ENCODE measurements at regions not wholly inside any gene's neighbourhood (a gene's known extent, or its start where the extent isn't known, plus 50 kb on each side); places are given as distances from the start of the nearest gene placed in this dataset.

DNA sequence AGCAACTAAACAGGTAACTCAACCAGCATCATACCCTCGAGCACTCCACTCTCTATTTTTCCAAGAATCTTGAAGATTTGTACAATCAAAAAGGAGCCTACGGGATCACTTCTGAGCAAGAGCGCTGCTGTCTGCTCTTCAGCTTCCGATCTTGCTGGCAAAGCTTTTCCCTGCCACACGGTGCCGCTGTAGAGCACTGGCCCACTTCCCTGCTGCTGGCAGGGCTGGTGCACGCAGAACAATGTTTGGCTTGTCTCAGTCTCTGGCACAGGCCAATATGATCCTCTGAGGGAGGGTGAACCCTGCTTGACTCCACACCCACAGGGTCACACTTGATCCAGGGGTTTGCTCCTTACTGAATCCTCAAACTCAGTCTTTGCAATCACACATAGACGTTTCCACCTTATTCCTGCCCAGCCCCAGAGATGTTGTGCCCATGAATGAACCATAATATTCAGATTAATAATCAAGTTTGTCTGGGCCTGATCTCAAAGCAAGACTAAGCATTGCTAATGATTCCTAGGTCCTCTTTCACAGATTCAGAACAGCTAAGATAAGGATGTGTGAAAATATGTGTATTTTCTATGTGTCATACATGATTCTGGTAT is 536.6 kb downstream of the SOX6 start:
- ChIA-PET POLR2A (no interaction called here), CTCF (ENCODE audit: low intra/inter-chr PET ratio) (interaction anchor here (1.2 kb wide), 1 partner anchor 170 kb away, joined by 3 read pairs; no protein-coding TSS in a partner anchor)
- Histone ChIP-seq H3K9ac (ENCODE audit: insufficient read depth in 1 of 2, low read depth in 2 of 2, low read length in 2 of 2) (no peak overlapping the region), H3K4me3 (no peak overlapping the region), H3K27ac (ENCODE audit: extremely low read depth, low read depth, low read length) (no peak overlapping the region), H3K9me3 (replicated peaks; ENCODE audit: control insufficient read depth, insufficient read depth, low read depth, low read length) (no peaks in the 10 kb centered on the region), H3K9me1 (ENCODE audit: control insufficient read depth, insufficient read depth, low read length) (no peaks in the 10 kb centered on the region), H3K27me3 (ENCODE audit: control insufficient read depth in 2 of 2, insufficient read depth in 2 of 2, low read length in 2 of 2) (peaks cover 0 to under 1% of the 10 kb centered on the region in 2 experiments; a peak in 2 of 5 replicates), H3K4me1 (replicated peaks in 1 of 2; ENCODE audit: control insufficient read depth in 2 of 2, insufficient read depth in 2 of 2, low read length in 2 of 2) (no peaks in the 10 kb centered on the region), H3K4me2 (ENCODE audit: insufficient read depth, low read length) (no peak overlapping the region), H4K20me1 (replicated peaks; ENCODE audit: control insufficient read depth, insufficient read depth, low read length) (no peaks in the 10 kb centered on the region), H3K79me2 (ENCODE audit: control insufficient read depth, insufficient read depth, low read length) (no peaks in the 10 kb centered on the region), H3K36me3 (ENCODE audit: control insufficient read depth, insufficient read depth, low read length) (no peaks in the 10 kb centered on the region), H2AFZ (ENCODE audit: low read depth, low read length) (0 out of 2 replicates have a peak overlapping the region, but pooled peaks have one; percentile 25)
- WGBS (ENCODE audit: insufficient coverage, low coverage, missing lambda C conversion rate): 4% methylated on average over 8 of the region's 8 CpGs
- DNase-seq (ENCODE audit: extremely low read depth in 1 of 4, low spot score in 3 of 4) (peak; percentile 58 to 66 (median 61)), FAIRE-seq (peak; percentile 88), ATAC-seq (peak; percentile 95)
- intact Hi-C loops (cut with micrococcal nuclease): loop anchor here (2.0 to 10.0 kb wide), 2 partner anchors 165 to 493 kb away; no protein-coding TSS in a partner anchor
- no TSS peak for BruUV-seq (replicated peaks)
- in situ Hi-C loops (cut with MboI): no loop called here
- TF ChIP-seq, protein P1, sequence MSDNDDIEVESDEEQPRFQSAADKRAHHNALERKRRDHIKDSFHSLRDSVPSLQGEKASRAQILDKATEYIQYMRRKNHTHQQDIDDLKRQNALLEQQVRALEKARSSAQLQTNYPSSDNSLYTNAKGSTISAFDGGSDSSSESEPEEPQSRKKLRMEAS (CRISPR knock-in tag; IDR thresholded peaks at IDR 0.05): no peak
- TF ChIP-seq TBL1XR1 (IDR thresholded peaks at IDR 0.05; ENCODE audit: low read length in 2 of 2): no peak
- no peak for TF ChIP-seq SIN3A (IDR thresholded peaks at IDR 0.05; ENCODE audit: borderline replicate concordance in 2 of 2, control insufficient read depth in 1 of 2, low read depth in 2 of 2, low read length in 2 of 2)
- TF ChIP-seq TEAD2 (tag; IDR thresholded peaks at IDR 0.05): no peak
- no peak for TF ChIP-seq FIP1L1 (IDR thresholded peaks at IDR 0.05; ENCODE audit: low read depth, low read length, poor library complexity, severe bottlenecking)
- TF ChIP-seq SFPQ (IDR thresholded peaks at IDR 0.05; ENCODE audit: low read depth, low read length): no peak
- TF ChIP-seq ZNF184 (CRISPR knock-in tag; IDR thresholded peaks at IDR 0.05): no peak
- TF ChIP-seq, protein P2, sequence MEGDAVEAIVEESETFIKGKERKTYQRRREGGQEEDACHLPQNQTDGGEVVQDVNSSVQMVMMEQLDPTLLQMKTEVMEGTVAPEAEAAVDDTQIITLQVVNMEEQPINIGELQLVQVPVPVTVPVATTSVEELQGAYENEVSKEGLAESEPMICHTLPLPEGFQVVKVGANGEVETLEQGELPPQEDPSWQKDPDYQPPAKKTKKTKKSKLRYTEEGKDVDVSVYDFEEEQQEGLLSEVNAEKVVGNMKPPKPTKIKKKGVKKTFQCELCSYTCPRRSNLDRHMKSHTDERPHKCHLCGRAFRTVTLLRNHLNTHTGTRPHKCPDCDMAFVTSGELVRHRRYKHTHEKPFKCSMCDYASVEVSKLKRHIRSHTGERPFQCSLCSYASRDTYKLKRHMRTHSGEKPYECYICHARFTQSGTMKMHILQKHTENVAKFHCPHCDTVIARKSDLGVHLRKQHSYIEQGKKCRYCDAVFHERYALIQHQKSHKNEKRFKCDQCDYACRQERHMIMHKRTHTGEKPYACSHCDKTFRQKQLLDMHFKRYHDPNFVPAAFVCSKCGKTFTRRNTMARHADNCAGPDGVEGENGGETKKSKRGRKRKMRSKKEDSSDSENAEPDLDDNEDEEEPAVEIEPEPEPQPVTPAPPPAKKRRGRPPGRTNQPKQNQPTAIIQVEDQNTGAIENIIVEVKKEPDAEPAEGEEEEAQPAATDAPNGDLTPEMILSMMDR (IDR thresholded peaks at IDR 0.05 in 2 of 3, conservative IDR thresholded peaks at IDR 0.05 in 1 of 3; ENCODE audit: insufficient read depth in 2 of 3, low read depth in 1 of 3, low read length in 3 of 3): peak; percentile 77 to 91 (median 85)
- TF ChIP-seq HMGXB4 (CRISPR knock-in tag; IDR thresholded peaks at IDR 0.05): no peak
- no peak for TF ChIP-seq ZNF586 (CRISPR knock-in tag; conservative IDR thresholded peaks at IDR 0.05)
- no peak for TF ChIP-seq KLF16 (IDR thresholded peaks at IDR 0.05)
- TF ChIP-seq U2AF2 (optimal IDR thresholded peaks at IDR 0.05; ENCODE audit: low read depth, low read length): no peak
- TF ChIP-seq RBM22 (IDR thresholded peaks at IDR 0.05; ENCODE audit: low read depth, low read length, poor library complexity, severe bottlenecking): no peak
- TF ChIP-seq TCFL5 (CRISPR knock-in tag; conservative IDR thresholded peaks at IDR 0.05): no peak
